H9 (cell line): ENCODE measurements at regions not wholly inside any gene's neighbourhood (a gene's known extent, or its start where the extent isn't known, plus 50 kb on each side); places are given as distances from the start of the nearest gene placed in this dataset.

Experiments
- DNase-seq: peaks from one replicate; pipeline ENCODE4 v3.0.0-alpha.2; 2017
- H2AFZ ChIP-seq: one replicate; pipeline ENCODE4 v1.6.1; 2013; ENCODE audit warnings: mild to moderate bottlenecking, low read length, control low read depth, moderate library complexity
- H2AK5ac ChIP-seq: 2 replicates; pipeline ENCODE4 v1.6.1; 2013; ENCODE audit warnings: low read length, control low read depth, mixed read lengths; ENCODE audit not compliant: insufficient read length
- H2BK120ac ChIP-seq: one replicate; pipeline ENCODE4 v1.6.1; 2013; ENCODE audit warnings: low read depth, mild to moderate bottlenecking, low read length, control low read depth, inconsistent platforms; ENCODE audit not compliant: poor library complexity, severe bottlenecking
- H2BK12ac ChIP-seq: 2 replicates; pipeline ENCODE4 v1.6.1; 2013; ENCODE audit warnings: low read length, control low read depth, mixed read lengths, low read depth; ENCODE audit not compliant: insufficient read length
- H2BK15ac ChIP-seq: 2 replicates; pipeline ENCODE4 v1.6.1; 2013; ENCODE audit warnings: low read depth, low read length, control low read depth
- H2BK20ac ChIP-seq: one replicate; pipeline ENCODE4 v1.6.1; 2013; ENCODE audit warnings: low read depth, mild to moderate bottlenecking, low read length, control low read depth, inconsistent platforms; ENCODE audit not compliant: poor library complexity, severe bottlenecking
- H2BK5ac ChIP-seq: 2 replicates; pipeline ENCODE4 v1.6.1; 2013; ENCODE audit warnings: low read length, control low read depth, mixed read lengths; ENCODE audit not compliant: insufficient read length
- H3K14ac ChIP-seq: 2 replicates; pipeline ENCODE4 v1.6.1; 2013; ENCODE audit warnings: low read length, control low read depth; ENCODE audit not compliant: insufficient read depth
- H3K18ac ChIP-seq: 2 replicates; pipeline ENCODE4 v1.6.1; 2013; ENCODE audit warnings: low read depth, mild to moderate bottlenecking, mixed read lengths, low read length, control low read depth; ENCODE audit not compliant: insufficient read length
- H3K23ac ChIP-seq: 2 replicates; pipeline ENCODE4 v1.6.1; 2013; ENCODE audit warnings: low read length, control low read depth, mixed read lengths, low read depth; ENCODE audit not compliant: insufficient read length
- H3K23me2 ChIP-seq: 2 replicates; pipeline ENCODE4 v1.6.1; 2013; ENCODE audit warnings: low read depth, mild to moderate bottlenecking, mixed read lengths, low read length, control low read depth; ENCODE audit not compliant: insufficient read length, poor library complexity, severe bottlenecking
- H3K27ac ChIP-seq: 2 replicates; pipeline ENCODE4 v1.5.1; 2013; ENCODE audit warnings: low read length, control low read depth, mixed read lengths, low read depth; ENCODE audit not compliant: insufficient read length
- H3K27me3 ChIP-seq: 2 replicates; pipeline ENCODE4 v1.6.1; 2013; ENCODE audit warnings: low read length, control low read depth, inconsistent platforms; ENCODE audit not compliant: insufficient read depth
- H3K4ac ChIP-seq: 2 replicates; pipeline ENCODE4 v1.6.1; 2013; ENCODE audit warnings: low read depth, mild to moderate bottlenecking, control low read depth, inconsistent platforms, low read length, moderate library complexity
- H3K4me1 ChIP-seq: 2 replicates; pipeline ENCODE4 v1.6.1; 2013; ENCODE audit warnings: low read length, control low read depth, inconsistent platforms; ENCODE audit not compliant: insufficient read depth
- H3K4me2 ChIP-seq: 2 replicates; pipeline ENCODE4 v1.6.1; 2013; ENCODE audit warnings: low read length, control low read depth, mixed read lengths; ENCODE audit not compliant: insufficient read length, insufficient read depth
- H3K56ac ChIP-seq: 2 replicates; pipeline ENCODE4 v1.6.1; 2013; ENCODE audit warnings: low read depth, mild to moderate bottlenecking, mixed read lengths, low read length, control low read depth; ENCODE audit not compliant: insufficient read length
- H3K79me1 ChIP-seq: 2 replicates; pipeline ENCODE4 v1.6.1; 2013; ENCODE audit warnings: low read depth, mild to moderate bottlenecking, moderate library complexity, low read length, control low read depth, inconsistent platforms; ENCODE audit not compliant: insufficient read depth, poor library complexity, severe bottlenecking
- H3K79me2 ChIP-seq: 2 replicates; pipeline ENCODE4 v1.6.1; 2013; ENCODE audit warnings: low read length, control low read depth, inconsistent platforms; ENCODE audit not compliant: insufficient read depth
- H3K9ac ChIP-seq: 2 replicates; pipeline ENCODE4 v1.6.1; 2013; ENCODE audit warnings: low read length, control low read depth, mixed read lengths; ENCODE audit not compliant: insufficient read length; ENCODE audit errors: extremely low read depth
- H3K9me3 ChIP-seq: one replicate; pipeline ENCODE4 v1.6.1; 2013; ENCODE audit warnings: low read depth, low read length, inconsistent platforms; ENCODE audit not compliant: control insufficient read depth
- H3T11ph ChIP-seq: one replicate; pipeline ENCODE4 v1.6.1; 2013; ENCODE audit warnings: mild to moderate bottlenecking, low read length, control low read depth, inconsistent platforms
- H4K20me1 ChIP-seq: one replicate; pipeline ENCODE4 v1.6.1; 2013; ENCODE audit not compliant: control insufficient read depth, insufficient read length, insufficient read depth
- H4K5ac ChIP-seq: 2 replicates; pipeline ENCODE4 v1.6.1; 2013; ENCODE audit warnings: low read depth, mild to moderate bottlenecking, mixed read lengths, low read length, control low read depth; ENCODE audit not compliant: insufficient read length
- H4K8ac ChIP-seq: replicated peaks from 2 replicates; pipeline ENCODE4 v1.6.1; 2013; ENCODE audit warnings: low read length, control low read depth, mixed read lengths, low read depth; ENCODE audit not compliant: insufficient read length
- H4K91ac ChIP-seq: 2 replicates; pipeline ENCODE4 v1.6.1; 2013; ENCODE audit warnings: low read depth, mild to moderate bottlenecking, moderate library complexity, mixed read lengths, low read length, control low read depth; ENCODE audit not compliant: insufficient read length
- H3K27ac Mint-ChIP-seq, 3 experiments: 2 replicates in 2 of 3; 3 replicates in 1 of 3; pipeline ENCODE4 v1.8.0; 2020 to 2021; ENCODE audit warnings: mixed read lengths in 3 of 3, mild to moderate bottlenecking in 1 of 3, moderate library complexity in 1 of 3
- H3K27me3 Mint-ChIP-seq: 2 replicates; pipeline ENCODE4 v1.8.0; 2021; ENCODE audit warnings: low read depth, mild to moderate bottlenecking, moderate library complexity, mixed read lengths
- H3K36me3 Mint-ChIP-seq, 3 experiments: 2 replicates in 2 of 3; 3 replicates in 1 of 3; pipeline ENCODE4 v1.8.0; 2020 to 2021; ENCODE audit warnings: low read depth in 3 of 3, mixed read lengths in 3 of 3; ENCODE audit not compliant: insufficient read depth in 1 of 3
- H3K4me1 Mint-ChIP-seq, 2 experiments: 2 replicates each; pipeline ENCODE4 v1.8.0; 2020; ENCODE audit warnings: mixed read lengths in 2 of 2
- H3K4me3 Mint-ChIP-seq, 2 experiments: 2 replicates in 1 of 2; 3 replicates in 1 of 2; pipeline ENCODE4 v1.8.0; 2020 to 2021; ENCODE audit warnings: mild to moderate bottlenecking in 2 of 2, mixed read lengths in 2 of 2, moderate library complexity in 1 of 2
- H3K9me3 Mint-ChIP-seq, 2 experiments: 2 replicates in 1 of 2; 3 replicates in 1 of 2; pipeline ENCODE4 v1.8.0; 2020; ENCODE audit warnings: mild to moderate bottlenecking in 2 of 2, mixed read lengths in 2 of 2, moderate library complexity in 1 of 2
- CTCF ChIP-seq: fragments of 200-600 bp; sonication (generic); conservative IDR thresholded peaks from 3 replicates; pipeline ENCODE4 v1.8.0; 2021; ENCODE audit warnings: antibody characterized with exemption, mild to moderate bottlenecking
- whole genome bisulfite sequencing: extraction: QIAGEN DNeasy Blood & Tissue Kit; methylation state at CpG from one replicate; pipeline ENCODE4 v1.1.7; 2013; ENCODE audit warnings: missing lambda C conversion rate, low lambda C conversion rate, mixed read lengths; ENCODE audit not compliant: insufficient read length; ENCODE audit errors: extremely low coverage; 5-methylcytosine and 5-hydroxymethylcytosine counted together

- WGBS = no CpG with 5 or more reads among the region's 9 CpGs
These were observed 387.7 kb downstream of the NXPE2 start for GRCh38 chr11:115065830-115066664.

More at GRCh38 chr11:115065830-115066664, 387.7 kb downstream of the NXPE2 start:
- Histone ChIP-seq H2BK20ac (no peak overlapping the region), H2AFZ (no peak overlapping the region), H3K4ac (no peak overlapping the region), H4K8ac (no peak overlapping the region), H4K20me1 (no peaks in the 10 kb centered on the region), H3K9ac (no peak overlapping the region), H3K4me1 (no peaks in the 10 kb centered on the region), H2BK120ac (no peak overlapping the region), H3K56ac (no peak overlapping the region), H4K5ac (no peak overlapping the region), H3K9me3 (no peaks in the 10 kb centered on the region), H2BK15ac (no peak overlapping the region), H2AK5ac (no peak overlapping the region), H3T11ph (no peak overlapping the region), H2BK12ac (no peak overlapping the region), H2BK5ac (no peak overlapping the region), H3K27ac (no peak overlapping the region), H3K23me2 (no peaks in the 10 kb centered on the region), H3K4me2 (no peak overlapping the region), H4K91ac (no peak overlapping the region), H3K14ac (no peak overlapping the region), H3K79me2 (no peaks in the 10 kb centered on the region), H3K27me3 (no peaks in the 10 kb centered on the region), H3K23ac (no peak overlapping the region), H3K18ac (no peak overlapping the region), H3K79me1 (no peaks in the 10 kb centered on the region)
- H3K9me3 Mint-ChIP-seq = no peaks in the 10 kb centered on the region
- DNase-seq = no peak
- H3K27ac Mint-ChIP-seq = no peak overlapping the region
- no peak overlapping the region for H3K4me3 Mint-ChIP-seq
- no peak for TF ChIP-seq CTCF
- H3K36me3 Mint-ChIP-seq = no peaks in the 10 kb centered on the region
- H3K27me3 Mint-ChIP-seq = peaks cover 11% of the 10 kb centered on the region
- 0 out of 4 replicates have a peak, but pooled peaks cover 0 to 2% of the 10 kb centered on the region in 2 experiments for H3K4me1 Mint-ChIP-seq
